ENCODE measurements at regions not wholly inside any gene's neighbourhood (a gene's known extent, or its start where the extent isn't known, plus 50 kb on each side); places are given as distances from the start of the nearest gene placed in this dataset.

GRCh38 chr9:107175041-107175440 lies 108.0 kb upstream of the RAD23B start:
- TF ChIP-seq CTCF (conservative IDR thresholded peaks at IDR 0.05; ENCODE audit: low read length) (no peak), EZH2phosphoT487 (IDR thresholded peaks at IDR 0.05; ENCODE audit: borderline replicate concordance) (no peak)

Data from Loucy (cell line).